HG03565 (cell line): ENCODE measurements at regions not wholly inside any gene's neighbourhood (a gene's known extent, or its start where the extent isn't known, plus 50 kb on each side); places are given as distances from the start of the nearest gene placed in this dataset.
"Not testable (repeated sequence)": the region's sequence is repeated elsewhere in the genome, so short reads cannot be mapped to it uniquely, and the experiment has no call there.

Source experiments
- ATAC-seq: cut with Tn5 transposase; IDR thresholded peaks from one replicate; pipeline ENCODE4 v1.9.1; 2021; ENCODE audit warnings: mild to moderate bottlenecking, moderate library complexity; ENCODE audit not compliant: unreplicated experiment

- no peak for ATAC-seq
Measured at GRCh38 chr1:181192316-181192715, 103.8 kb downstream of the IER5 start.

DNA sequence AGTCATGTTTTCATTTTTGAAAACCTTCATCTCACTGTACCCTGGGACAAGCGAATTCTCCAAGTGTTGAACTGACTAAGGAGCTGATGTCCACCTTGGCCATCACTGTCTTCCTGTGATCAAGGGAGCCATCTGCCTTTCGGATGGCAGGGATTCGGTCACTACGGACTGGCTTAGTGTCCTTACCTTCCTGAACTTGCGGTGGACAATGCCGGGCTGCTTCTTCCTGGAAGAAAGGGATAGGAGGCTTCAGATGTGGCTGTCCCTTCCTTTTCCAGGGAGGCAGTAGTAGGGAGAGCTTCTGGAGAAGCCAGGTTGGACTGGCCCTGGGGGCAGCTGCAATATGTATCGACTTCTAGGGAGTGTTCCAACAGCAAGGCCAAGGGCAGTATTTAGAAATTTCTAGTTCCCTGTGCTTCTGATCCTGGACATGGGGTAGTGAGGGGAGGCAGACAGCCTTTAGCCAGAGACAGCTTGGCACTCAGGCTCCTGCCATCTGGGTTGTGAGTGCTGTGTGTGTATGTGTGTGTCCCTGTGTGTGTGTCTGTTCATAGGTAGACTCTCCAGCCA, 114.6 kb downstream of the IER5 start:
- ATAC-seq, result no peak

- ATAC-seq, result no peak
Measured at GRCh38 chr1:181204530-181204929, 116.0 kb downstream of the IER5 start.

DNA sequence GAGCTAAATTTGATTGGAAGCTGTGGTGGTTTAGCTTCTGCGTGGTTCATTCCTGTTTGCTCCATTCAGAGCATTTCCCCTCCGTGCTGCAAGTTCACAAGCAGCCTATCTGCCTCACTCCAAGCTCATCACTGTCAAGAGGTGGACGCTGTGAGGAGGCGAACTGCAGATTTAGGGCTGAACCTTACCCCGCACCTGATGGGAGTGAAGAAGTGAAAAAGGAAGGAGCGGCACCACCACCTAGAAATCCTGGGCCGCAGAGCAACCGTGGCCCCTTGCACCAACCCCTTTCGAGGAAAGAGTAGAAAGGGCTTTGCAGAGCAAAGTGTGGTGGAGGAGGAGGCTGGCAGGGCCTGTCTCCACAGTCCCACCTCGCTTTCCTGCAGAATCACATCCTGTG, 117.4 kb downstream of the IER5 start:
- ATAC-seq, result no peak

GRCh38 chr1:181206513-181206912, 118.0 kb downstream of the IER5 start:
- ATAC-seq, result no peak

DNA sequence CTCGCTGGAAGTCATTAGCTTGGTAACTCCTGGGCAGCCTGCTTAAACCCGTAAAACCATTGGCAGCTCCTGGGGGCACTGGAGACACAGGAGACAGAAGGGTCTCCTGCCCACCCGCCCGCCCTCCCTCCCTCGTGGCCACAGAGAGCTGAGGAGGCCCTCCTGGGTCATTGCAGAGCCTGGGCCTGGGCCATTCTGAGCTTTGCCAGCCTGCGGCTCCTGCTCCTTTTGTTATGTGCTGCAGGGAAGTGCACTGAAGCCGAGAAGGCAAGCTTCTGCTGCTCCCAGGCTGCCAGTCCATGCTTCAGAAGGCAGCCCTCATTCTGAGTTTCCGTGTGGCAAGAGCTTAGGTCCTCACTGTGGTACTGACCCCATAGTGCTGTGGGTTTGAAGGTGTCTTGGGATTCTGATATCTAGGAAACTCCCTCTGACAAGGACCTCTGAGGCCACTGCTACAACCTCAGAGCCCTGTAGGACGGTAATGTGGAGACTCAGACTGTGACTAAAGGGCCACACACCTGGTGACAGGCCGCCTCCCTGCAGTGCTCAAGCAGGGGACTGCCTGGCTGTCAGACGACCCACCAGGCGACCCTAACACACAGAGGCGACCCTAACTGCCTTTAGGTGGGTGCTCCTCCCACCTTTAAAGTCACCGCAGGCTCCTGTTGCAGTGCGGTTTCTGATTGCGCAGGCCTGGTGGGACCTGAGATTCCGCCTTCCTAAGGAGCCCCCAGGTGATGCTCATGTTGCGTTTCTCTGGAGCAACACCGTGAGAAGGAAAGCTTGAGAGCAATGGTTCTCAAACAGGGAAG, 118.7 kb downstream of the IER5 start:
- no peak for ATAC-seq

DNA sequence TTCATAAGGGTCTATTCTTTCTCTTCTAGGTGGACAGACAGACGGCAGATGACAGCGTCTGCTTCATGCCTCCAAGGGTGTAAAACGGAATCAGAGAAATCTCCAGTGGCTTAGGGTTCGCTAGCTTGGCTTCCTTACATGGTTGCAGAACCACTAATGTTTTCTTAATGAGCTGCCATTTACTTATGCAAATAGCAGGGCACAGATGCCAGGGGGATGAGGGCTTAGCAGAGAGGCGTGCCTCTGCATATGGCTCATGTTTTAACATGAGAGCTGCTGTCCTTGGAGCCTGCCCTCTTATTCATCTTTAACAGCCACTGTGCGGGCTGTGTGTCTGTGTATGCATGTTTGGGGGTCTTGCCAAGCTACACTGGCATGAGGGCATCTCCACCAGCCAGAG, 119.6 kb downstream of the IER5 start:
- ATAC-seq, result no peak

DNA sequence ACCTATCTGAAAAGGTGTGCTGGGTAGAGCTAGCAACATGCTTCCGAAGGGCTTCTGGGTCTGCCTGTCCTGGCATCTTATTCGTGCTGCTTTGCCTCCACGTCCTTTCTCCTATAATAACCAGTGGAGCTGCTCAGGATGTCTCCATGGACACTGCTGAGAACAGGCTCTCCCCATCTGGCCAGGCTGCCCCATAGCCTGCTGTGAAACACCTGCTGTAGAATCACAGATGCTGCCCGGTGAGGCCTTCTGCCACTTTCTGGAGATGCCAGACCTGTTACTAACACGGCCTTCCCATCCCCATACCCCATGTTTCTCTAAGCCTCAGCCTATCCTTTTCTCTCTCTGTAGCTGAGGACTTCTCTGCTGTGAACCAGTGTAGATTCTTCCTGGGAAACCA, 120.5 kb downstream of the IER5 start:
- ATAC-seq, result no peak

GRCh38 chr1:181213056-181213455, 124.6 kb downstream of the IER5 start:
- no peak for ATAC-seq

- ATAC-seq, result no peak
Measured at GRCh38 chr1:181216591-181216994, 128.1 kb downstream of the IER5 start.

- no peak for ATAC-seq
Measured at GRCh38 chr1:181219938-181220337, 131.4 kb downstream of the IER5 start.

- ATAC-seq, result no peak
Measured at GRCh38 chr1:181221078-181221477, 132.6 kb downstream of the IER5 start.

DNA sequence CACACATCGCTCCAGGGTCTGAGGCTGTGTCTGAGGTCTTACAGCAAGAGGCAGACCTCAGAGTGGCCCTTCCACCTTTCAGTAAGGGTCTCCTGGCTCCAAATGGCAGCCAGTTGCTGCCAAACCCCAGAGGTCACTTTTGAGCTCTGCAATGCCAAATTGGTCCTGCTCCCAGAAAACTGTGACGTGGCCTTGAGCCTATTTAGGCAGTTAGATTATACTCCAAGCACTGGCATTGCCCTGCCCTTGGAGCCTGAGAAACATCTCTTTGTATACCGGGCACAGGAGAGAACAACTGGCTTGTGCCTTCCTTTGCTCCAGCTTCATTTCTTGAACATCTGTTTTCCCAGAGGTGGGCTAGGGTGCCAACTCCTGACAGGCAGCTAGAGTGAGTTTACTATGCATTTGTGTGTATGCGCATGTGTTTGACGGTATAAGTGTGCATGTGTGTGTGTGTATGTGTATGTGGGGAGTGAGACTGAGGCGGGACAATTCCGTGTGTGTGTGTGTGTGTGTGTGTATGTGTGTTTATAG, 134.5 kb downstream of the IER5 start:
- no peak for ATAC-seq

GRCh38 chr1:181226728-181227127, 138.2 kb downstream of the IER5 start:
- ATAC-seq, result not testable (repeated sequence)

- no peak for ATAC-seq
Measured at GRCh38 chr1:181239086-181239485, 150.6 kb downstream of the IER5 start.

DNA sequence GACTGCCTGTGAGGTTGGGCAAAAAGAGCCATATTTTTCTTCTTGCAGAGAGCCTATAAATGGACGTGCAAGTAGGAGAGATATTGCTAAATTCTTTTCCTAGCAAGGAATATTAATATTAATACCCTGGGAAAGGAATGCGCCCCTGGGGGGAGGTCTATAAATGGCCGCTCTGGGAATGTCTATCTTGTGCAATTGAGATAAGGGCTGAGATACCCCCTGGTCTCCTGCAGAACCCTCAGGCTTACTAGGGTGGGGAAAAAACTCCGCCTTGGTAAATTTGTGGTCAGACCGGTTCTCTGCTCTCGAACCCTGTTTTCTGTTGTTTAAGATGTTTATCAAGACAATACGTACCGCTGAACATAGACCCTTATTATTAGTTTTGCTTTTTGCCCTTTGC, 157.8 kb downstream of the IER5 start:
- not testable (repeated sequence) for ATAC-seq

DNA sequence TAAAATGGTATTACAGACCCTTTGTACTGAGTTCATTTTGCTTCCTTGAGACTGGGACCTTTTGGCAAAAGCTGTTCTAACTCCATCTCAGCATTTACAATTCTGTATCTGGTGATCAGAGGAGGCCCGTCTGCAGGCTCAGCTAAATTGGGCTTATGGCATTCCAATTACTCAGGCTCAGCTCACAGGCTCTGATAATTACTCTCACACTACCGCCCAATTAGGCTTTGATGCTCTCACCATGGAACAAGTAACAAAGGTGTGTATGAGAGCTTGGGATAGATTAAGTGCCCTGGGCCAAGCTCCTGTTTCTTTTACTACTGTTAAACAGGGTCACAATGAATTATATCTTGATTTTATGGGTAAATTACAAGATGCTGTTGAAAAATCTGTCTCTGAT, 159.9 kb downstream of the IER5 start:
- ATAC-seq, result not testable (repeated sequence)

DNA sequence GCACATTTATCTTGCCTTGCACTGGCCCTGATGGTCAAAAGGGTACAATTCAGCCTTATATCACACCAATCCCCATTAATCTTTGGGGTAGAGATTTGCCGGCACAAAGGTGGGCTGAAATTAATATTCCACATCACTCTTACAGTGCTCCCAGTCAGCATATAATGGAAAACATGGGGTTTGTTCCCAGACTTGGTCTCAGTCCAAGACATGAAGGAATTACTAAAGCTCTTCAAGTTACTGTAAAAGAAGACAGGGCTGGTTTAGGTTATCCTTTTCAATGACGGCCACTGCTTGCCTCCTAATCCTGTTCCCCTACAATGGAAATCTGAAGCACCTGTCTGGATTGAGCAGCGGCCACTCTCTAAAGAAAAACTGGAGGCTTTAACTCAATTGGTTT, 160.7 kb downstream of the IER5 start:
- no peak for ATAC-seq

- no peak for ATAC-seq
Measured at GRCh38 chr1:181250038-181250437, 161.5 kb downstream of the IER5 start.

- no peak for ATAC-seq
Measured at GRCh38 chr1:181251001-181251712, 162.7 kb downstream of the IER5 start.

DNA sequence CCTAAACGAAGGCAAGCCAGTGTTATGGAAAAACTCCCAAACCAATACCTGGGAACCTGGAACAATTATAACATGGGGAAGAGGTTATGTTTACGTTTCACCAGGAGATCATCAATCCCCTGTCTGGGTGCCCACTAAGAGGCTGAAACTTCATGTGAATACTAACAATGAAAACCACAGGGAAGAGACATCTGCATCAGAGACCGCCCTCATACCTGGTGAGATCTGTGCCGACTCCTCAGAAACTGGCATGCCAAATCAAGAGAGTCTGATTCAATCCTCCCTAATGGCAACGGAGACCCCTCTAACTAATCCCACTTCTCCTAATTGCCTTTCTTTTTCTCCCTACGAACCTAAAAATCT, 163.2 kb downstream of the IER5 start:
- no peak for ATAC-seq

DNA sequence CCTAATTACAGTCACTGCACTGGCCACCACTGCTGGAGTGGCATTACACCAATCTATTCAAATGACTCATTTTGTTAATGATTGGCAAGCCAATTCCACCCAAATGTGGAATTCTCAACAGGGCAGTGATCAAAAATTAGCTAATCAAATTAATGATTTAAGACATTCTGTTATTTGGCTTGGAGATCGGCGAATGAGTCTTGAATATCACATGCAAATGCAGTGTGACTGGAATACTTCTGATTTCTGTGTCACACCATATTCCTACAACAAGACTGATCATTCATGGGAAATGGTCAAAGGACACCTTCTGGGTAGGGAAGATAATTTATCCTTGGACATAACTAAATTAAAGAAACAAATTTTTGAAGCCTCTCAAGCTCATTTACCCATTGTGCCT, 165.1 kb downstream of the IER5 start:
- not testable (repeated sequence) for ATAC-seq
